NB4 (cell line): ENCODE measurements at regions not wholly inside any gene's neighbourhood (a gene's known extent, or its start where the extent isn't known, plus 50 kb on each side); places are given as distances from the start of the nearest gene placed in this dataset.

Source experiments
- MYC ChIP-seq: IDR thresholded peaks from 2 replicates; pipeline ENCODE4 v1.6.1; 2011; ENCODE audit warnings: low read depth, low read length
- POLR2A ChIP-seq: IDR thresholded peaks from 2 replicates; pipeline ENCODE4 v1.6.1; 2011; ENCODE audit warnings: mild to moderate bottlenecking; ENCODE audit not compliant: insufficient read length; ENCODE audit errors: extremely low read depth
- TF ChIP-seq, protein P1 (sequence below): IDR thresholded peaks from one replicate; pipeline ENCODE4 v1.5.1; 2012; ENCODE audit warnings: low read depth, low read length
- TF ChIP-seq, protein P2 (sequence below): IDR thresholded peaks from 2 replicates; pipeline ENCODE4 v1.6.1; 2011; ENCODE audit warnings: low read depth, low read length

DNA sequence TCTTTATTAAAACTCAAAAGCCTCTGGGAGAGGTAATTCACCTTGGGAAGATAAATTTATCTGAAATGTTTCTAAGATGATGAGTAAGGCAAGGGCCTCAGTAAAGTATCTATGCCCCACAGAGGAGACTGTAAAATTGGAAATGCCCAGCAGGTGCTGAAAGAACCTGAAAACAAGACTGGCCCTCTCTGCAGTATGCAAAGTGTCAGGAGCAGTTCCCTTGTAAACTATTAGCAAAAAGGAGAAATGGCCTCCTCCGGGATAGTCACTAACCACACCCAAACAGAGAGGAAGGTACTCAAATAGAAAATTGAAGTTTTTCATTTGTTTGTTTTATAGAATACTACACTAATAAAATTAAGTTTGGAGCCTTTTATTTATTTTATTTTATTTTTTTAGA is 81.2 kb downstream of the FZD1 start:
- TF ChIP-seq, protein P1, sequence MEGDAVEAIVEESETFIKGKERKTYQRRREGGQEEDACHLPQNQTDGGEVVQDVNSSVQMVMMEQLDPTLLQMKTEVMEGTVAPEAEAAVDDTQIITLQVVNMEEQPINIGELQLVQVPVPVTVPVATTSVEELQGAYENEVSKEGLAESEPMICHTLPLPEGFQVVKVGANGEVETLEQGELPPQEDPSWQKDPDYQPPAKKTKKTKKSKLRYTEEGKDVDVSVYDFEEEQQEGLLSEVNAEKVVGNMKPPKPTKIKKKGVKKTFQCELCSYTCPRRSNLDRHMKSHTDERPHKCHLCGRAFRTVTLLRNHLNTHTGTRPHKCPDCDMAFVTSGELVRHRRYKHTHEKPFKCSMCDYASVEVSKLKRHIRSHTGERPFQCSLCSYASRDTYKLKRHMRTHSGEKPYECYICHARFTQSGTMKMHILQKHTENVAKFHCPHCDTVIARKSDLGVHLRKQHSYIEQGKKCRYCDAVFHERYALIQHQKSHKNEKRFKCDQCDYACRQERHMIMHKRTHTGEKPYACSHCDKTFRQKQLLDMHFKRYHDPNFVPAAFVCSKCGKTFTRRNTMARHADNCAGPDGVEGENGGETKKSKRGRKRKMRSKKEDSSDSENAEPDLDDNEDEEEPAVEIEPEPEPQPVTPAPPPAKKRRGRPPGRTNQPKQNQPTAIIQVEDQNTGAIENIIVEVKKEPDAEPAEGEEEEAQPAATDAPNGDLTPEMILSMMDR = no peak
- TF ChIP-seq POLR2A (no peak), MYC (no peak)
- TF ChIP-seq, protein P2, sequence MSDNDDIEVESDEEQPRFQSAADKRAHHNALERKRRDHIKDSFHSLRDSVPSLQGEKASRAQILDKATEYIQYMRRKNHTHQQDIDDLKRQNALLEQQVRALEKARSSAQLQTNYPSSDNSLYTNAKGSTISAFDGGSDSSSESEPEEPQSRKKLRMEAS = no peak
